ENCODE measurements at regions not wholly inside any gene's neighbourhood (a gene's known extent, or its start where the extent isn't known, plus 50 kb on each side); places are given as distances from the start of the nearest gene placed in this dataset.
"Not testable (repeated sequence)": the region's sequence is repeated elsewhere in the genome, so short reads cannot be mapped to it uniquely, and the experiment has no call there.

DNA sequence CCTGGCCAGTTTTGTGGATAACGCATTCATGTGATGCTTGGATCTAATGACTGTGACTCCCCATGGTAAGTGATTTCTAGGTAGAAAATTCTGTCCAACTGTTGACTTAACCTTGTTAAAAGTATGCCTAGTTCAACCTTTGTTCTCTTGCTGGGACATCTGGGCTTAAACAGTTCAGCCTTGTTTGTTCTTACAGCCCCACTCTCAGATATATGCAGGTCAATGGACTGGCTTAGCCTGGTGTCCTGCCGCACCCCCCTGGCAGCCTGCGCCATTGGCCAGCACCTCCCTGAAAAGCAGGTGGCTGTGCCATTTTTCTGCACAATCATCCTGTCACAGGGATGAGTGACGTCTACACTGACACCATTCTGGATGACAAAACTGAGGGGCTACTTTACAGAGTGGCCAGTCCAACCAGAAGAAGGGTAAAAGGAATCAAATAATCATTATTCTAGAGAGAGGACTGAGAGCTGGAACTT, 244.7 kb upstream of the ONECUT1 start:
- no peaks in the 10 kb centered on the region for H3K9me3 ChIP-seq (ENCODE audit: control insufficient read depth, low read length, poor library complexity, severe bottlenecking)
- Mint-ChIP-seq H3K27ac (no peak overlapping the region), H3K4me1 (no peaks in the 10 kb centered on the region), H3K27me3 (peaks cover 17% of the 10 kb centered on the region), H3K36me3 (ENCODE audit: low read depth) (peaks cover 3% of the 10 kb centered on the region), H3K4me3 (no peak overlapping the region)
- no peak for ATAC-seq
- DNase-seq, result no peak

DNA sequence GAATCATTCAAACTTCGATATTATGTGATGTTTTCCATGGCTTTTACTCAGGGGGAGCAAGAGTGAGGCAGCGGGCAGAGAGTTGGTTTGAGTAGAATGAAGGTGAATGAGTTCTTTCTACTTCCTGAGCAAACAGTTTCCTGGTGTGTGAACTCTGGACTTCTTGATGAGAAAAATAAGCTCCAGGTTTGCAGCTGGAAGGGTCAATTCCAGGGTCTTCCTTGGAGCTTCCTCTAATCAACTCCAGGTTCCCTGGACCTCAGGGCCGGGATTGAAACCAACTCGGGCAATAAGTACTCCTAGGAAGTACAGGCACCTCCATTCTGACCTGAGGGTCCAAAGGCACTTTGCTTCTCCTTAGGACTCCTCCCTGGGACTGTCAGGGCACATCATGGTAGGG, 243.6 kb upstream of the ONECUT1 start:
- peaks cover 3% of the 10 kb centered on the region for H3K36me3 Mint-ChIP-seq (ENCODE audit: low read depth)

DNA sequence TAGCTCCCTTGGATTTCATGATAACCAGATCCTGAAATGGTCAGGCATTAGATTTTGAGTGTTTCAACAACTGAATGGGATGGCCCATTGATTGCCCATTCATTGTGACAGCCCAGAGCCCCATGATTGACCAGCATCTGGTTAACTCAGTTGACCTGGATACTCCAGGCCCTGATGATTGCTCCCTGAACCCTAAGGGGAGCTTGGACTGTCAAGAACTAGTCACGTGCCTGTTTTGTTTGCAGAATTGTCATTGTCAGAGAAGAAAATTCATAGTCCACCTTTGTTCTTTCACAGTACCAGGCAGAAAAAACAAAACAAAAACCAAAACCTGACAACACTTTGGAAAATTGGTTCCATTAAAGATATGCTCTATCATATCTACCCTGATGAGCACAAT, 241.3 kb upstream of the ONECUT1 start:
- no peak overlapping the region for H3K27ac Mint-ChIP-seq
- no peaks in the 10 kb centered on the region for H3K4me1 Mint-ChIP-seq
- H3K27me3 Mint-ChIP-seq, result no peaks in the 10 kb centered on the region
- no peak for DNase-seq
- H3K4me3 Mint-ChIP-seq, result no peak overlapping the region
- H3K36me3 Mint-ChIP-seq (ENCODE audit: low read depth), result no peaks in the 10 kb centered on the region
- H3K9me3 ChIP-seq (ENCODE audit: control insufficient read depth, low read length, poor library complexity, severe bottlenecking), result no peaks in the 10 kb centered on the region
- ATAC-seq, result no peak

More for the DNA sequence above, 243.6 kb upstream of the ONECUT1 start:
- DNase-seq (no peak), ATAC-seq (no peak)
- Mint-ChIP-seq H3K4me3 (no peak overlapping the region), H3K27me3 (peaks cover 16% of the 10 kb centered on the region), H3K4me1 (no peaks in the 10 kb centered on the region), H3K27ac (no peak overlapping the region)
- H3K9me3 ChIP-seq (ENCODE audit: control insufficient read depth, low read length, poor library complexity, severe bottlenecking), result no peaks in the 10 kb centered on the region

DNA sequence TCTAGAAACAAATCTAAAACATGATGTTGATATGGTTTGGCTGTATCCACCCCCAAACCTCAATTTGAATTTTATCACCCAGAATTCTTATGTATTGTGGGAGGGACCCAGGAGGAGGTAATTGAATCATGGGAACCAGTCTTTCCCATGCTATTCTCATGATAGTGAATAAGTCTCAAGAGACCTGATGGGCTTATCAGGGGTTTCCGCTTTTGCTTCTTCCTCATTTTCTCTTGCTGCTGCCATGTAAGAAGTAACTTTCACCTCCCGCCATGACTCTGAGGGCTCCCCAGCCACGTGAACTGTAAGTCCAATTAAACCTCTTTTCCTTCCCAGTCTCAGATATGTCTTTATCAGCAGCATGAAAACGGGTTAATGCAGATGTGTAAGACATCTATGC, 232.7 kb upstream of the ONECUT1 start:
- ATAC-seq, result no peak
- no peak overlapping the region for H3K4me3 Mint-ChIP-seq
- H3K9me3 ChIP-seq (ENCODE audit: control insufficient read depth, low read length, poor library complexity, severe bottlenecking), result no peaks in the 10 kb centered on the region
- no peaks in the 10 kb centered on the region for H3K36me3 Mint-ChIP-seq (ENCODE audit: low read depth)
- DNase-seq, result no peak
- H3K4me1 Mint-ChIP-seq, result no peaks in the 10 kb centered on the region
- H3K27ac Mint-ChIP-seq, result no peak overlapping the region
- H3K27me3 Mint-ChIP-seq, result peaks cover 12% of the 10 kb centered on the region

DNA sequence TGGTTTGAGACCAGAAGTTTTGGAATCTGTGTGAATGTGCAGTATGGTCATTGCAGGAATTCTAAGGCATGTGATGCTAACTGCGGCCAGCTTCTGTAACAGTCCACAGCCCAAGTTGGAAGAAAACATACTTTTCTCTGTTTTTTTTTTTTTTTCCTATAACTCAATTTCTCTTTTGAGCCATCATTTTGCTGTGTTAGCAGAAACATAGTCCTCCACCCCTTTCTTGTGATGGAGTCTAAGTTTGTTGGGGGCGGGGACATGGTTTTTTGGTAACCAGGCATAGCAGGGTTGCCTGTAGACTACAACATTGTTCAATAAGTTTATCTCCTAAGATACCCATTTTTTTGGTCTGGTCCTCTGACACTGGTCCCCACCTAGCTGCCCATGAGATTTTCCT, 223.2 kb upstream of the ONECUT1 start:
- no peak overlapping the region for H3K4me3 Mint-ChIP-seq
- no peak overlapping the region for H3K27ac Mint-ChIP-seq
- no peaks in the 10 kb centered on the region for H3K36me3 Mint-ChIP-seq (ENCODE audit: low read depth)
- no peaks in the 10 kb centered on the region for H3K27me3 Mint-ChIP-seq
- no peak for ATAC-seq
- no peaks in the 10 kb centered on the region for H3K4me1 Mint-ChIP-seq
- DNase-seq, result no peak
- no peaks in the 10 kb centered on the region for H3K9me3 ChIP-seq (ENCODE audit: control insufficient read depth, low read length, poor library complexity, severe bottlenecking)

DNA sequence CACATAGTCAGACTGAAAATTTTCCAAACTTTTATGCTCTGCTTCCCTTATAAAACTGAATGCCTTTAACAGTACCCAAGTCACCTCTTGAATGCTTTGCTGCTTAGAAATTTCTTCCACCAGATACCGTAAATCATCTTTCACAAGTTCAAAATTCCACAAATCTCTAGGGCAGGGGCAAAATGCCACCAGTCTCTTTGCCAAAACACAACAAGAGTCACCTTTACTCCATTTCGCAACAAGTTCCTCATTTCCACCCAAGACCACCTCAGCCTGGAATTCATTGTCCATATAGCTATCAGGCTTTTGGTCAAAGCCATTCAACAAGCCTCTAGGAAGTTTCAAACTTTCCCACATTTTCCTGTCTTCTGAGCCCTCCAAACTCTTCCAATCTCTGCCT, 221.6 kb upstream of the ONECUT1 start:
- H3K27me3 Mint-ChIP-seq; H3K4me1 Mint-ChIP-seq; ATAC-seq; H3K9me3 ChIP-seq (ENCODE audit: control insufficient read depth, low read length, poor library complexity, severe bottlenecking); H3K27ac Mint-ChIP-seq; H3K36me3 Mint-ChIP-seq (ENCODE audit: low read depth); H3K4me3 Mint-ChIP-seq; DNase-seq: not testable (repeated sequence)

DNA sequence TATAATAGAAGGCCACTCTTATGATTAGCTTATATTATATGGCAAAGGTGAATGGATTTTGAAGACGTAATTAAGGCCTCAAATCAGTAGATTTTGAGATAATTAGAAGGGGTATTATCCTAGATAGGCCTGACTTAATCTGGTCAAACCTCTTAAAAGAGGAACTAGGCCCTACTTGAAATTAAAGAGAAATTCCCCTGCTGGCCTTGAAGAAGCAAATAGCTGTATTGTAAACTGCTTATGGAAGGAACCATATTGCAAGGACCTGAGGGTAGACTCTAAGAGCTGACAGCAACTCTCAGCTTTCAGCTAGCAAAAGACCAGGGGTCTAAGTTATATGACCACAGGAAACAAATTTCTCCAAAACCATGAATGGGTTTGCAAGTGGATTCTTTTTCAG, 219.0 kb upstream of the ONECUT1 start:
- DNase-seq, result no peak

DNA sequence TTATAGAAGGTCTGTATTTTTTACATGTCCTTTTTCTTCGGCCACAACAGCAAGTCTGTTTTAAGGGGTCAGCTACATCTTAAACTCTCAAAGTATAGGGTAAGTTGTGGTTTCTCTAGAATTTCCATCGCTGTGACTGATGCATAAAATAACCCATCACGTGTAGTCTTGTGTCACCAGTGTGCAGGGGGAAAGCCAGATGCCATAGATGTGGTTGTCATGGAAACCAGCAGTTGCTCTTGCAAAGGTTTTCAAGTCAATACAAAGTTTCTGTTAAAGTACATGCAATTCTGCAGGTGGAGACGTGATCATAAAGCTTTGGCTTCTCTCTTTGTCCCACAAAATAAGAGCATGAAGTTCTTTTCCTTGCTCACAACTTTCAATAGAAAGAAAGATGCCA, 210.3 kb upstream of the ONECUT1 start:
- no peaks in the 10 kb centered on the region for H3K9me3 ChIP-seq (ENCODE audit: control insufficient read depth, low read length, poor library complexity, severe bottlenecking)
- Mint-ChIP-seq H3K4me3 (no peak overlapping the region), H3K27me3 (peaks cover 7% of the 10 kb centered on the region), H3K4me1 (no peaks in the 10 kb centered on the region), H3K36me3 (ENCODE audit: low read depth) (no peaks in the 10 kb centered on the region), H3K27ac (no peak overlapping the region)
- DNase-seq (no peak), ATAC-seq (no peak)

More for the DNA sequence above, 219.0 kb upstream of the ONECUT1 start:
- no peak overlapping the region for H3K27ac Mint-ChIP-seq
- no peaks in the 10 kb centered on the region for H3K9me3 ChIP-seq (ENCODE audit: control insufficient read depth, low read length, poor library complexity, severe bottlenecking)
- H3K4me1 Mint-ChIP-seq, result no peaks in the 10 kb centered on the region
- no peaks in the 10 kb centered on the region for H3K27me3 Mint-ChIP-seq
- H3K4me3 Mint-ChIP-seq, result no peak overlapping the region
- no peak for ATAC-seq
- no peaks in the 10 kb centered on the region for H3K36me3 Mint-ChIP-seq (ENCODE audit: low read depth)

DNA sequence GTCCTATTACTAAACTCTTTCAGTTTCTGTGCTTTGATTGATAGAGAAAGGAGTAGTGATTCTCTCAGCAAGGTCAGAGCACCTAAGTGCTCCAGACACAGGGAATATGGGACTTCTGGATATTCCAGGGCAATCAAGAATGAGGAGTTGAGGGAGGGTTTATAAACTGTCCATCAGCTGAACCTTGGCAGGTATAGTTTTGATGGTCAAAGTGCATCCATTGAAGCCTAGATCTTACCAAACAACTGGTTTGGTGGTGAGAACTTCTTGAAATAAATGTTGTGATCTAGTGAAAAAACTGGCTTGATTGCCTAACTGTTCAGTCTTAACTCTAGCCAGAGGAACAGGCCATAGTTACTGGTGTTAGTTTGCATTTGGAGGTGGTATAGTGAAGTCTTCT, 207.0 kb upstream of the ONECUT1 start:
- H3K9me3 ChIP-seq (ENCODE audit: control insufficient read depth, low read length, poor library complexity, severe bottlenecking), result no peaks in the 10 kb centered on the region
- H3K27me3 Mint-ChIP-seq, result peaks cover 1% of the 10 kb centered on the region
- H3K36me3 Mint-ChIP-seq (ENCODE audit: low read depth), result no peaks in the 10 kb centered on the region
- no peak overlapping the region for H3K27ac Mint-ChIP-seq
- ATAC-seq, result no peak
- H3K4me1 Mint-ChIP-seq, result no peaks in the 10 kb centered on the region
- no peak for DNase-seq
- H3K4me3 Mint-ChIP-seq, result no peak overlapping the region

DNA sequence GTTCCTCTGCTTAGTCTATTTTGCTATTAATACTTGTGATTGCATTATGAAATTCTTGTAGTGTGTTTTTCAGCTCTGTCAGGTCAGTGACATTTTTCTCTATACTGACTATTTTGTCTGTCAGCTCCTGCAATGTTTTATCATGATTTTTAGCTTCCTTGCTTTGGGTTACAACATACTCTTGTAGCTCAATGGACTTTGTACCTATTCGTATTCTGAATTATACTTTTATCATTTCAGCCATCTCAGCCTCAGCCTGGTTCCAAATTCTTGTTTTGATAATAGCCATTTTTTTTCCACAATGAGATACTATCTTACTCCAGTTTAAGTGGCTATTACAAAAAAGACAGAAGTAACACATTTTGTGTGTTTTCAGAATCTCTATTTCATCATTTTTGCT, 204.2 kb upstream of the ONECUT1 start:
- no peak overlapping the region for H3K27ac Mint-ChIP-seq
- no peaks in the 10 kb centered on the region for H3K4me1 Mint-ChIP-seq
- DNase-seq, result no peak
- H3K36me3 Mint-ChIP-seq (ENCODE audit: low read depth), result no peaks in the 10 kb centered on the region
- no peak overlapping the region for H3K4me3 Mint-ChIP-seq
- no peaks in the 10 kb centered on the region for H3K9me3 ChIP-seq (ENCODE audit: control insufficient read depth, low read length, poor library complexity, severe bottlenecking)
- ATAC-seq, result no peak
- no peaks in the 10 kb centered on the region for H3K27me3 Mint-ChIP-seq

DNA sequence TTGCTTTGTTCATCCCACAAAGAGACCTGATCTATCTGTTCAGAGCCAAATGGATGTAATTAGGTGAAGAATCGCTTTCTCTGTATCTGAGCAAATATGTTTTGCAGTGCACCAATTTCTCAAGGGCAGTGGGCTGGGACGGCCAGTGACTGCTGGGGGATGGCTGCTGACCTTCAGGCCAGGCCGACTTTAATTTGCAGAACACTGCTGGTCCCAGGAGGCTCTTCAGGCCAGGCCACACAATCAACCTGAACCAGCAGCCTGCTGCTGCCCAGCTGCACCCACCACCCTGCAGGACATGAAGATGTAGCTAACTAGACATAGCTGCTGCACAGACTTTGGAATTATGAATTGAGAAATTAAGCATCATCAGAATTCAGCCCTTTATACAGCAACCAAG, 194.4 kb upstream of the ONECUT1 start:
- H3K9me3 ChIP-seq (ENCODE audit: control insufficient read depth, low read length, poor library complexity, severe bottlenecking), result no peaks in the 10 kb centered on the region
- Mint-ChIP-seq H3K27ac (no peak overlapping the region), H3K36me3 (ENCODE audit: low read depth) (no peaks in the 10 kb centered on the region), H3K27me3 (no peaks in the 10 kb centered on the region), H3K4me1 (peaks cover 6% of the 10 kb centered on the region), H3K4me3 (no peak overlapping the region)
- no peak for ATAC-seq
- DNase-seq, result no peak

DNA sequence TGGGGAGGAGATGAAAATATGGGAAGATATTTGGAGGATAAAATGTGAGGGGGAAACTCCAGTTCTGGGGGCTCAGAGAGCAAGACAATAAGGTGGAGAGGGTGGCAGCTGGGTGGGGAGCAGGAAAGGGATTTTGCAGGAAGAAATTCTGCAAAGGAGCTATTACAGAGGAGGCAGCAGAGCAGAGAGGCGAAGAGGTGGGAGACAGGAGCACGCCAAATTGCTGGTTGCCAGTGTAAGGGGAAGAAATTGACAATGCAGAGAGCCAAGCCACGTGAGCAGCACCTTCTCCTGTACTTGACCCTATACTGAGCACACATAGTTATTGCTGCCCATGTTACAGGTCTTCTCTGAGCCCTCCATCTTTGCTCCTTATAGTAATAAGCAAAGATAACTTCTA, 190.3 kb upstream of the ONECUT1 start:
- DNase-seq (no peak), ATAC-seq (no peak)
- no peak overlapping the region for H3K27ac Mint-ChIP-seq
- no peak overlapping the region for H3K4me3 Mint-ChIP-seq
- no peaks in the 10 kb centered on the region for H3K9me3 ChIP-seq (ENCODE audit: control insufficient read depth, low read length, poor library complexity, severe bottlenecking)
- peaks cover 5% of the 10 kb centered on the region for H3K27me3 Mint-ChIP-seq
- H3K4me1 Mint-ChIP-seq, result peaks cover 6% of the 10 kb centered on the region
- no peaks in the 10 kb centered on the region for H3K36me3 Mint-ChIP-seq (ENCODE audit: low read depth)

DNA sequence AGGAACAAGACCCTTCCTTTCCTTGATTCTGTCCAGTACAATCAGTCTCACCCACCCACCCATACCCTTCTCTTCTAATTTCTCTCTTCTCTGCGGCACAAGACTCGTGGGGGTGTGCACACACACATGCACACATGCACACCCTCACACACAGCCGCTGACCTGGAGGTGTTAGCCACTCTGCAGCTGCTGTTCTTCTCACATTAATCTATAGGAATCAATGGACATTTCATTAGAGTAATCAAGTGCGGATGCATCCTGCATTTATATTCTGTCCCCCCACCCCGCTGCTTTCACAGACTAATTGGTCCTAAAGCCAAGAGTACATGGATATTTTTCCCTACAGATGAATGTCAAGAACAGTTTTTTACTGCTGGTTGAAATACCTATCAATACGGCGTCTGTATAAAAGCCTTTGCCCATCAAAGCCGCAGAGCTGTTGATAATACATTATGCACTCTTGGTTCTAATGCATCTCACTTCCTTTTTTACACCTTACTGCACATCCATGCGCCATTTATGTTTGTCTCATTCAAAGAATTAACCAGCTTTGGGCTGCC, 186.5 kb upstream of the ONECUT1 start:
- H3K9me3 ChIP-seq (ENCODE audit: control insufficient read depth, low read length, poor library complexity, severe bottlenecking), result no peaks in the 10 kb centered on the region
- no peak for DNase-seq
- Mint-ChIP-seq H3K27ac (no peak overlapping the region), H3K4me3 (no peak overlapping the region), H3K36me3 (ENCODE audit: low read depth) (no peaks in the 10 kb centered on the region), H3K4me1 (peaks cover 6% of the 10 kb centered on the region), H3K27me3 (peaks cover 15% of the 10 kb centered on the region)
- ATAC-seq, result no peak

DNA sequence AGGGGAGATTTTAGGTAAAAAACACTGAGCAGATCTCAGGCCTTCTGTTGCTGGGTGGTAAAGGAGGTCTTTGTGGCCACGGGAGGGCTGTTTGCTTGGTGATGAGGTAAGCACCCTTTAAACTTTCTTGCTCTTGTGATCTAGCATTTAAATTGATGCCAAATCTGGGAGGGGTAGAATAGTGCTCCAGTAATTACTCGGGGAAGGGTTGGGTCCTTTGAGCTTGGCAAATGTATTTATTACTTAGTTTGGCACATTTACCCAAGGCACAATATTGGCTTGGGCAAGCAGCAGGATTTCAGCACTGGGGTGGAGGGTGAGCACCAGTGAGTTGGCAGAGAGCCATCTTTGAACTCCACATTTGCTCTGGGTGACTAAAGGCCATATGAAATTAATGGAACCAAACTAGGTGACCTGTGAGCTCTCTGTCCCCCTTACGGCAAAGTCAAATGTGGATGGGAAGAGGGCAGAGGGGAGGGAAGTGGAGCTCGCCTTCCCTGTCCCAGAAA, 185.9 kb upstream of the ONECUT1 start:
- ATAC-seq, result no peak
- Mint-ChIP-seq H3K4me1 (peaks cover under 1% of the 10 kb centered on the region), H3K27ac (no peak overlapping the region), H3K27me3 (peaks cover 20% of the 10 kb centered on the region), H3K36me3 (ENCODE audit: low read depth) (no peaks in the 10 kb centered on the region), H3K4me3 (no peak overlapping the region)
- no peak for DNase-seq
- H3K9me3 ChIP-seq (ENCODE audit: control insufficient read depth, low read length, poor library complexity, severe bottlenecking), result no peaks in the 10 kb centered on the region

All from T-helper 17 cell (primary cell).